Activated naive CD8-positive, alpha-beta T cell treated with anti-CD3 and anti-CD28 coated beads, Interleukin-2, amount 50 U/mL, for 16 hours (primary cell): ENCODE measurements at regions not wholly inside any gene's neighbourhood (a gene's known extent, or its start where the extent isn't known, plus 50 kb on each side); places are given as distances from the start of the nearest gene placed in this dataset.
A peak's percentile ranks its signal among the peaks of the same experiment; 100 is the strongest.

ENCODE experiments used
- DNase-seq: peaks from one replicate; pipeline ENCODE4 v3.0.0-alpha.2; 2020; ENCODE audit warnings: low read depth, low spot score

DNA sequence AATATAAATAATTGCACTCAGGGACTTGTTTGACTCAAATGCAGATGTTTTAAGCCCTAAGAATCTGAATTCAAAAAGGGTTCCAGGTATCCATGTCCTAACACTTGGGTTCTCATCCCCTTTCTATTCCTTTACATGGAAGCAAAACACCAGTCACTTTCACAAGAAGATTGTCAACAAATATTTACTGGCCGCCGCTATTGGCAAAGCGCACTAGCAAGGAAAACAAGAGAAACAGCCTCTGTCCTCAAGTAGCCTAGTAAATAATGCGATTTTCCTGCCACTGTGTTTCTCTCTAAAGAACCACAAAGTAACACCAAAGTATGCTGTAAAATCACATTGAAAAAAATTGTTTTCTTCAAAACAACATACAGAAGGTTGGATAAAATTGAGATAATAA, 66.7 kb upstream of the EZH2 start:
- DNase-seq, result no peak

DNA sequence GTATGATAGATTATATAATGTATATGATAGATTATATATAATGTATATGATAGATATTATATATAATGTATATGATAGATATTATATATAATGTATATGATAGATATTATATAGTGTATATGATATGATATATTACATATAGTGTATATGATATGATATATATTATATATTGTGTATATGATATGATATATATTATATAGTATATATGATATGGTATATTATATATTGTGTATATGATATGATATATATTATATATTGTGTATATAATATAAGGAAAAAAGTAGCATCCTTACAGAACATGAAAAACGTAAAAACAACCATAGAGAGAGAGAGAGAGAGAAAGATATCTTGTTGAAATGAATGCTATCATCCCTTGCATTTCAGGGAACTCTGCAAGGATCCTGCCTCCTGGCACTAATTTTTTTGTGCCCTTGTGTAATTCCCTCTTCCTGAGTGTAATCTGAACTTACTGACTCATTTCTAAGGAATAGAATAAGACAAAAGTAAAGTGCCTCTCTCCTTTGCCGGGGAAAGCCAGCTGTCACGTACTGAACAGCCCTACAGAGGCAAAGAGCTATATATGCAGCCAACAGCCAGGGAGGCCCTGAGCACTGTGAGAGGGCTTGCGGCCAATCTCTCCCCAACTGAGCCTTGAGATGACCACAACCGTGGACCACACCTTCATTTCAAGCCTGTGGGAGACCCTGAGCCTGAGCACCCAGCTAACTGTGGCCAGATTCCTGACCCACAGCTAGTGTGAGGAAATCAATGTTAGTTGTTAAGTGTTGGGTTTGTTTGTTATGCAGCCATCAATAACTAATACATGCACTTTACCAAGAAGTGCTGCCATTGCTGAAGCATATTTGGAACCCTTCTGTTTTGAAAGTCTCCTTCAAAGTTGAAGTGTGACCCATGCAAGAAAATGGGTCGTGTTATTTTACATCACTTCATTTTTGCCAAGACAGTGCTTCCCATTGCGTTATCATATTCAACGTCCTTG, 61.1 kb upstream of the EZH2 start:
- DNase-seq, result no peak

DNA sequence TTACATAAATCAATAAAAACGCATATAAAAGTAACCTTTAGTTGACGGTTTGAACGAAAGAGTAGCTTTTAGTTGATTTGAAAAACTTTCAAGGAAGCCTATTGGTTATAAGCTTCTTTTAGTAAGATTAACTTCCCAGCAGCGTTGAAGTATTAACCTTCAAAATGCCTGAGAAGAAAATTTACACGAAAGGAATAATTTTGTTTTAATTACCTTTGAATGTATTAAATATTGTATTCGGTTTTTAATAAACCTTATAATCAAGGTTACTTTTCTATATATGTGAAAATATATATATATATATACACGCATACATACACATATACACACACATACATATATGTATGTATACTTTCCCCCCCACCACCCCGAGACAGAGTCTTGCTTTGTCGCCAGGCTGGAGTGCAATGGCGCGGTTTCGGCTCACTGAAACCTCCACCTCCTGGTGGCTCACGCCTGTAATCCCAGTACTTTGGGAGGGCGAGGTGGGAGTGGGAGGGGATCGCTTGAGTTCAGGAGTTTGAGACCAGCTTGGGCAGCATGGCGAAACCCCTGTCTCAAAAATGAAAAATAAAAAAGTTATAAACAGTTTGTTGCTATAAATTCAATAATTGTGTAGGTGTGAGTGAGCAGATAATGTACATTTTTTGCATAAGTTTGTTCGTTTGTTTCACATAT, 57.6 kb upstream of the EZH2 start:
- peak; percentile 45 for DNase-seq

DNA sequence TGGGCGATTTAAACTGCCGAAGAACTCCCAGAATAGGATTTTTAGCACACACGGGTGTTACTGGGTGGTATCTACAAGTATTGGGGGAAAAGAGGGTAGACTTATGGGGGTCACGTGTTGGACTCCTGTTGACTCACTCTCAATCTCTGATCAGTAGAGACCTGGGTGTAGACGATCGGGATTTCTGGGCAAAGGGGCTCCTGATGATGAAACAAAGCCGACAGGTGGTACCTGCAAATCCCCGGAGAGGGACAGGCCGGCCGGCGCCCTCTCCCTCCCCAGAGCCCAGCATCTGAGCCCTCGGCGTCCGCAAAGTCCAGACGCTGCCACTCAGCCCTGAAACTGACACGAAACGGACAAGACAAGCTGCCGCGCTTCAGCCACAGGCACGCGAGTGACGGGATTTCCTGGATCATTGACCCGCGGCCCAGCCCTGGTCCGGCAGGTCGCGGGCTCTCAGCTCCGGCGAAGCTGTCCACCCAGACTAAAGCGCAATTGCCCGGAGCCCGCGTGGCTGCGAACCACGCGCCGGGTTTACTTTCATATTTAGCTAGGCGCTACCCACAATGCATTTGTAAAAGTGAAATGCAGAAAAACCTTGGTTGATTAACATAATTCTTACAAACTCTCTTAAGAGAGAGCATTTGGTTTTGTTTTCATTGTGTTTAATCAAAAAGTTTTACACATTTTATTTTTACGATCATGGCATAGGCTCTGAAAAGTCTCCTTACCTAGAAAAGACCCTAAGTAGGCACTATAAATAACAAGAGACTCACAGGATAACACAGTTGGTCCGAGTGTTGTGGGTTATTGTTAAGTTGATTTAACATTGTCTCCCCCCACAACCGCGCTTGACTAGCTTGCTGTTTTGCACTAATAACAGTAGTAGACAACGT, 56.9 kb upstream of the EZH2 start:
- peak; percentile 30 for DNase-seq

DNA sequence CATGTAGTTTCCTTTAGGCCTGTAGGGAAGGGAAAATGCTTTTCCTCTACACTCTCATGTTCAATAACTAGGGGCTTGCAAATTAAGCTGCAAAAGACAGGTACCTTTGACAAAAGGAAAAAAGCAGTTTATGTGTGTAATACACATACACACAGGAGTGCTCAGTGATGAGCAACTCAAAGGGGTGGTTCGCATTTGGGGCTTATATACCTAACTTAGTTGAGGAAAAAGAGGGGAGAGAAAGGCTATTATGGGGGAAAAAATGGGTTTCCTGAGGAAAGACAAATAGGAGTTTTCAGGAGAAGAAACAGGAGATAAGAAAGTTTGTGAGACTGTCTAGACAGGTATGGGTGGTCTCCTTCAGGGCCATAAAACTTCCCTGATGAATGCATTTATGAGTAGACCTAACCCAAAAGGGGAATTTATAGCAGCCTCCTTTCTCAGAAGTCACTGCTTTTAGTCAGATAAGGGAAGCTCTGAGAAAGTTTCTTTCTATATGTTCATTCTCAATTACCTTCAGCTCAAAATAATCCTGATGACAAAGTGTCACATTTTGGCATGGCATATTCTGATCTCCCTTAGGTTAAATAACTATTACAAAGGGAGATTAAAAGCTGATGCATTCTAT, 55.2 kb upstream of the EZH2 start:
- DNase-seq, result no peak

DNA sequence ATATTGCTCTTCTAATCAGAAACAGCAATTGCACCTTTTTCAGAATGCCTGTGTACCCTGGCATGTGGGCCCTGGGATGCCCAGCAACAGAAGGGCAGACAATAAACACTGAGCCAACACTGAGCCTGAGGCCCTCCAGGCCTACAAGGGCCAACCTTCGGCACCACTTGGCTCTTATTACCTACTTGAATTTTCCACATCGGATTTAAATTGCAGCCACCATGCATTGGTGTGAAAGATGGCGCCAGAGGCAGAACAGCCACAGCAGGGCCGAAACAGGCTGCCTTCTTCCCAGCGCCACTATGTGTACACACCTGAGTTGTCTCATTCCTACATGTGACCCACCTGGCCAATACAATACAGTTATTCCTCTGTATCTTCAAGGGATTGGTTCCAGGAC, 51.4 kb upstream of the EZH2 start:
- DNase-seq, result no peak
